ENCODE measurements at regions not wholly inside any gene's neighbourhood (a gene's known extent, or its start where the extent isn't known, plus 50 kb on each side); places are given as distances from the start of the nearest gene placed in this dataset.
A peak's percentile ranks its signal among the peaks of the same experiment; 100 is the strongest.

- no peak for DNase-seq (ENCODE audit: low spot score)
Measured at GRCh38 chr13:69571606-69572323, 535.9 kb upstream of the ATXN8OS start.

GRCh38 chr13:69567514-69567913, 540.1 kb upstream of the ATXN8OS start:
- DNase-seq (ENCODE audit: low spot score): no peak

- no peak for DNase-seq (ENCODE audit: low spot score)
Measured at GRCh38 chr13:69566104-69566716, 541.4 kb upstream of the ATXN8OS start.

GRCh38 chr13:69565334-69565733, 542.3 kb upstream of the ATXN8OS start:
- DNase-seq (ENCODE audit: low spot score): no peak

GRCh38 chr13:69556540-69557196, 551.0 kb upstream of the ATXN8OS start:
- DNase-seq (ENCODE audit: low spot score): no peak

- no peak for DNase-seq (ENCODE audit: low spot score)
Measured at GRCh38 chr13:69553976-69554375, 553.6 kb upstream of the ATXN8OS start.

GRCh38 chr13:69551193-69551592, 556.4 kb upstream of the ATXN8OS start:
- no peak for DNase-seq (ENCODE audit: low spot score)

- DNase-seq (ENCODE audit: low spot score): no peak
Measured at GRCh38 chr13:69547780-69548179, 559.8 kb upstream of the ATXN8OS start.

GRCh38 chr13:69545551-69545950, 562.1 kb upstream of the ATXN8OS start:
- DNase-seq (ENCODE audit: low spot score): no peak

GRCh38 chr13:69524459-69525150, 583.0 kb upstream of the ATXN8OS start:
- peak; percentile 14 for DNase-seq (ENCODE audit: low spot score)

- no peak for DNase-seq (ENCODE audit: low spot score)
Measured at GRCh38 chr13:69496981-69497380, 610.6 kb upstream of the ATXN8OS start.

GRCh38 chr13:69495096-69495495, 612.5 kb upstream of the ATXN8OS start:
- no peak for DNase-seq (ENCODE audit: low spot score)

GRCh38 chr13:69487576-69487975, 620.0 kb upstream of the ATXN8OS start:
- DNase-seq (ENCODE audit: low spot score): no peak

GRCh38 chr13:69485991-69486592, 621.5 kb upstream of the ATXN8OS start:
- DNase-seq (ENCODE audit: low spot score): no peak

GRCh38 chr13:69477451-69477850, 630.2 kb upstream of the ATXN8OS start:
- no peak for DNase-seq (ENCODE audit: low spot score)

GRCh38 chr13:69474011-69474685, 633.5 kb upstream of the ATXN8OS start:
- DNase-seq (ENCODE audit: low spot score): no peak

GRCh38 chr13:69468624-69469023, 639.0 kb upstream of the ATXN8OS start:
- no peak for DNase-seq (ENCODE audit: low spot score)

GRCh38 chr13:69461397-69461796, 646.2 kb upstream of the ATXN8OS start:
- DNase-seq (ENCODE audit: low spot score): peak; percentile 31

- DNase-seq (ENCODE audit: low spot score): no peak
Measured at GRCh38 chr13:69459346-69459745, 648.3 kb upstream of the ATXN8OS start.

GRCh38 chr13:69458013-69458412, 649.6 kb upstream of the ATXN8OS start:
- DNase-seq (ENCODE audit: low spot score): no peak

- DNase-seq (ENCODE audit: low spot score): no peak
Measured at GRCh38 chr13:69450245-69450644, 657.4 kb upstream of the ATXN8OS start.
